ENCODE measurements at regions not wholly inside any gene's neighbourhood (a gene's known extent, or its start where the extent isn't known, plus 50 kb on each side); places are given as distances from the start of the nearest gene placed in this dataset.
"Not testable (repeated sequence)": the region's sequence is repeated elsewhere in the genome, so short reads cannot be mapped to it uniquely, and the experiment has no call there.

DNA sequence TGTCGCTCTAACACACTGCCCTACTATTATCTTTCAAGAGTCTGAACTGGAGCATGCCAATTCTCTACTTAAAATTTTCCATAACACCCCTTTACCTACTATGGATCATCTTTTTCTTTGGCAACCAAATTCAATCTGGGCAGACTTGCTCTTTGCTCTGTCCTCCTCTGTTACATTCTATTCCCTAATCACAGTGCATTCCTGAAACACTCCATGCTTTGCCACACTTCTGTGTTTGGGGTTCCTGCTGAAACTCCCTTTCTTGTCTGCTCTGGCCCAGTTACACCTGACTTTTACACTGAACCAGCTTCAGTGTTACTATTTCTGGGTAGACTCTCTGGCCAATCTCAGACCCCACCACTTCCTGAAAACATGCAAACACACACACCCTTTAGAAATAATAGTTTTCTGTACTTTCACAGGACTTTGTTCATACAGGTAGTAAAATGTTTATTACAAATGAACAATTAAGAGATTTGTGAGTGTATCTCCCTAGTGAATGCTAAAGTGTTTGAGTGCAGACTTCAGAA lies 119.9 kb upstream of the DCC start:
- no peak for DNase-seq

- no peak for DNase-seq
Observed at GRCh38 chr18:52222211-52222610, 117.8 kb upstream of the DCC start.

GRCh38 chr18:52227536-52227935 lies 112.5 kb upstream of the DCC start:
- no peak for DNase-seq

GRCh38 chr18:52228166-52228565 lies 111.8 kb upstream of the DCC start:
- DNase-seq = no peak

DNA sequence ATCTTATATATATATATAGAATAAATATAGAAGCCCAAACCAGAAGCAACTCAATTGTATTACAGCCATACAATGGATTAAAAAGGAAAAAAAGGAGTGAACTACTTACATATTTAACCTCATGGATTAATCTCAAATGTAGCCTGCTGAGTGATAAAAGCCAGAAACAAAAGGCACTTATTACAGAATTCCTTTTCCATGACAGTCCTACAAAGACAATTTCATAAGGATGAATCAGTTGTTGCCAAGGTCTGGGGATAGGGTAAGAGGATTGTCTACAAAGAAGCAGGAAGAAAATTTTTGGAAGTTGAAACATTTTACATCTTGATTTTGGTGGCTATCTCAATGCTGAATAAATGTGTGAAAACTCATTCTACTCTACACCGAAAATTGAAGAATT lies 103.9 kb upstream of the DCC start:
- no peak for DNase-seq

DNA sequence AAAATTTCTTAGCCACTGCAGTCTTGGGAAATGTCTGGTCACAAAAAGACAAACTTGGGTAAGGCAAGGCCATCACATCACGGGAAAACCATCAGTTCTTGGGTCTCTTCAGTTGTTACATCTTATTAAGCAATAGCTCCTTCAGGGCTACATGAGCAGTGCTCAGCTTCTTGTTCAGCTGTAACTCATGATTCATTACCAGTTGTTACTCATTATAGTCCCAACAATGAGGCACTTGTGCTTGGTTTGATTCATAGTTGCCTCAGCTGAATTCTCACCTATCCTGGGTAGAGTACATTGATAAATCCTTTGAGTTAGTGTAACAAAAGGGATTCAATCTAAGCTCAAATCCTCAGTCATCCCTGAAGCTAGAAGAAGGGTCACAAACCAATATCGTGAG lies 102.4 kb upstream of the DCC start:
- no peak for DNase-seq

- no peak for DNase-seq
Observed at GRCh38 chr18:52242711-52243110, 97.3 kb upstream of the DCC start.

DNA sequence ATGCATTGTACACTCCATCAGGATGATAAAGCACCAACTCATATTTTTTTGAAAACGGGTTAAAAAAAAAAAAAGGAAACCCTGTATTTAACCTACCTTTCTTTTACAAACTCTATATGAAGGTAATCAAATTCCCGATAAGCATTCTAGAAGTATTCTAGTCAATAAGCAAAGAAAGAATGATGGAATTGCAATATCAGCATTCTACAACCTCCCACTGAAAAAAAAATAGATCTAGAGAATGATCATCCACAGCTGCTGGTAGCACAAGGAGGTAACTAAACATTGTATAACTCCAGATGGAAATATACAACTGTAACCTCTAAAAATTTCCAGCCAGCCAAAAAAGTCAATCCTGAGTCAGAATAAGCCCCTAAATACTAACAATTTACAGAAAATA lies 95.3 kb upstream of the DCC start:
- DNase-seq = no peak

DNA sequence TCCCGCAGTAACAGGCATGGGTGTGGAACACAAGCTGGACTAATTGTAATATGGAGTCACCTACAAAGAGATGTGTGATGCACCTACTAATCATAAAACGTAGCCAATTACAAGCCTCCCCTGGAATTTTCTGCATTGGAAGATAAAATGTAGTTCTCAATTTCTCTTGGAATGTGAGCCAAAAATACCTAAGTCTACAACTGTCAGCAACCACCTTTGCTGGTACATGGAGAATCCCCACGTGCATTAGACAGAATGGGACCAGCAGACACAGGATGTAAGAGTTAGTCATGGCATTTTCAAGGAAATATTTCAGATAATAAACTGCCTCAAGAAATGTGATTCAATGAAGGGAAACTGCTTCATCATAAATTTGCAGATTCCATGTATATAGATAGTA lies 85.6 kb upstream of the DCC start:
- DNase-seq = no peak

DNA sequence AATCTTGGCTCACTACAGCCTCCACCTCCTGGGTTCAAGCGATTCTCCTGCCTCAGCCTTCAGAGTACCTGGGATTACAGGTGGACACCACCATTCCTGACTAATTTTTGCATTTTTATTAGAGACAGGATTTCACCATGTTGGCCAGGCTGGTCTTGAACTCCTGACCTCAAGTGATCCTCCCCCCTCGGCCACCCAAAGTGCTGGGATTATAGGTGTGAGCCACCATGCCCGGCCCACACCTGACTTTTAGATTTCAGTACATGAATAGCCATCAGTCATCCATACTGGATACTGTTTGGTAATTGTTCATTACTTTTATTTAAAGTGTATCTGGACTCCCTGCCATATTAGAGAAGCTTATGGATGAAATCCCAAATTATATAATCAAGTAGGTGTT lies 82.6 kb upstream of the DCC start:
- DNase-seq = not testable (repeated sequence)

DNA sequence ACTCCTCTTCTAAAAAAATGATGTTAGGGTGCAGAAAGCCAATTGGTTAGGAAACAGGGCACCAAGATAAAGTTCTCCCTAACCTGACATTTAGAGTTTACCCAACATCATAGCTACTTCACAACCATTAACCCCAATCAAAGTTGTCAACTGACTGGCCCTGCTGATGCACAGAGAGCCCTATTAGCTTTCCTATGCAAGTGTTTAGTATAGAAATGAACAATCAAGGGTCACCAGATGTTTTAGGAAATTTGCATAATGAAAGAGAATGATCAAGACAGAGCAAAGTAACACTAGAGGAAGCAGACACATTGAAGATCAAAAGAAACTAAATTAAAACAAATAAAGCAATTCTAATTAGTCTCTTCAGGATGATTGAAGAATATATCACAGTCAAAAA lies 64.2 kb upstream of the DCC start:
- no peak for DNase-seq

GRCh38 chr18:52277785-52278184 lies 62.2 kb upstream of the DCC start:
- DNase-seq = no peak

- no peak for DNase-seq
Observed at GRCh38 chr18:52278191-52278590, 61.8 kb upstream of the DCC start.

- no peak for DNase-seq
Observed at GRCh38 chr18:52280702-52281101, 59.3 kb upstream of the DCC start.

DNA sequence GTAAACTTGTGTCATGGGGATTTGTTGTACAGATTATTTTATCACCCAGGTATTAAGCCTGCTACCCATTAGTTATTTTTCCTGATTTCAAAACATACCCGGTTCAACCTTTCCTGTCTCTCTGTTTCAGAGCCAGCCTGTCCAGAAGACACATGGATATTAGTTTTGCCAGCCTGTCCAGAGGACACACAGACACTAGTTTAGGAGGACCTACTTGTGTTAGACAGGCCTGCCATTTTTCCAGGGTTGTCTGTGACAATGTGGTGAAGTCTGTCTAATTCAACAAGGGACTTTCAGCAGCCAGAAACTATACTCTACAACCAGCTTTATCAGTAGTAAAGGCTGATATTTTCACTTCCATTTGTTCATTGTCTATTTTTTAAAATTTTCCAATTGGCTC lies 56.1 kb upstream of the DCC start:
- DNase-seq = no peak

DNA sequence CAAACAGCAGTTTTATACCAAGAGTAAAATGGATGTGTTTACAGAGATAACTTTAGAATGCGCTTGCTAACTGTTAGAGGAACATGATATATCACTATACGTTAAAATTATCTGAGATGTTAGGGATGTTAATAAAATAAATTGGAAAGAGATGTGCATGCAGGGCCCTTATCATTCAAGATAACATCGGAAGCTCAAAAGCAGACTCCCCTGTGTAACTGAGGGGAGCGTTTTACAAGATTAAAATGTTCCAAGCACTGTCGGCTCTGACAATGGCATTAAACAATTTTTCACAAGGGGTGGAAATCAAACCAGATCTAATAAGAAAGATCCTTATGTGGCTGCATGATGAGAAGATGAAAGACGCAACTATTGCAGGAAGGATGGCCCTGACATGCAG lies 53.3 kb upstream of the DCC start:
- DNase-seq = no peak

GRCh38 chr18:52287151-52287550 lies 52.8 kb upstream of the DCC start:
- DNase-seq = no peak

DNA sequence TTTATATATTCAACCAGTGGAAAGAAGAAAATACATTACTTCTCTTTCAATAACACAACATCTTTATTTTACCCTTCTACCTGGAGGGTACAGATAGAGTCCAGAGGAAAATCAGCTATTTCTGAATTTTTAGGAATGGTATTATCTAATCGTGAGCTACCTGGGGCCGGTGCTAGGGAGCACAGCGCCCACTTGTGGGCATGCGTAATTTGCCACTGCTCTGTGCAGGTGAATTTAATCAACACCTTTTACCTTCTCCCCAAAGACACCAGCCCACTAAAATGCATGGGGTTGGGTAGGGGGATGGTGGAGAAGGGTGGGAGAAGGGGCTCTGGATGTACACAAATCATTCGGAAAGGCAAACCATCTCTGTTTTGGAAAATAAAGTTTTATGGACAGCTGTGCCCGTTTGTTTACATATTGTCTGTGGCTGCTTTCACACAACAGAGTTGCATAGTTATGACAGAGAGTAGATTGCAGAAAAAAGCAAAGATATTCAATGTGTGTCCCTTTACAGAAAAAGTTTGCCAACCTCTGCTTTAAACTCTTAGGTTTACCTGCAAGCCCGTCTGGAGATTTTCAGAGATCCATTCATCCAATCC lies 51.5 kb upstream of the DCC start:
- no peak for DNase-seq

- no peak for DNase-seq
Observed at GRCh38 chr18:52289392-52289791, 50.6 kb upstream of the DCC start.

Data from CD4-positive, alpha-beta T cell treated with Interleukin-17A for 4 hours (primary cell).